ENCODE measurements at regions not wholly inside any gene's neighbourhood (a gene's known extent, or its start where the extent isn't known, plus 50 kb on each side); places are given as distances from the start of the nearest gene placed in this dataset.
"Not testable (repeated sequence)": the region's sequence is repeated elsewhere in the genome, so short reads cannot be mapped to it uniquely, and the experiment has no call there.

- no peak for DNase-seq (ENCODE audit: low spot score)
These were observed 52.7 kb upstream of the SERBP1 start for GRCh38 chr1:67482733-67483482.

- DNase-seq (ENCODE audit: low spot score), result no peak
These were observed 54.3 kb upstream of the SERBP1 start for GRCh38 chr1:67484492-67484891.

GRCh38 chr1:67485046-67485811 is 55.0 kb upstream of the SERBP1 start:
- no peak for DNase-seq (ENCODE audit: low spot score)

GRCh38 chr1:67489643-67490042 is 59.4 kb upstream of the SERBP1 start:
- DNase-seq (ENCODE audit: low spot score), result no peak

GRCh38 chr1:67491280-67491679 is 61.1 kb upstream of the SERBP1 start:
- DNase-seq (ENCODE audit: low spot score), result no peak

GRCh38 chr1:67493148-67493547 is 62.9 kb upstream of the SERBP1 start:
- no peak for DNase-seq (ENCODE audit: low spot score)

GRCh38 chr1:67495327-67495726 is 65.1 kb upstream of the SERBP1 start:
- DNase-seq (ENCODE audit: low spot score), result no peak

- no peak for DNase-seq (ENCODE audit: low spot score)
These were observed 66.1 kb upstream of the SERBP1 start for GRCh38 chr1:67496329-67496728.

- peak; percentile 64 for DNase-seq (ENCODE audit: low spot score)
These were observed 70.3 kb upstream of the SERBP1 start for GRCh38 chr1:67500413-67500959.

GRCh38 chr1:67503974-67504373 is 73.8 kb upstream of the SERBP1 start:
- no peak for DNase-seq (ENCODE audit: low spot score)

- not testable (repeated sequence) for DNase-seq (ENCODE audit: low spot score)
These were observed 83.4 kb upstream of the SERBP1 start for GRCh38 chr1:67513392-67514294.

GRCh38 chr1:67514300-67514699 is 84.1 kb upstream of the SERBP1 start:
- no peak for DNase-seq (ENCODE audit: low spot score)

GRCh38 chr1:67514786-67515185 is 84.6 kb upstream of the SERBP1 start:
- DNase-seq (ENCODE audit: low spot score), result no peak

- no peak for DNase-seq (ENCODE audit: low spot score)
These were observed 85.3 kb upstream of the SERBP1 start for GRCh38 chr1:67515324-67516080.

- no peak for DNase-seq (ENCODE audit: low spot score)
These were observed 86.8 kb upstream of the SERBP1 start for GRCh38 chr1:67517046-67517445.

GRCh38 chr1:67522001-67522441 is 91.8 kb upstream of the SERBP1 start:
- no peak for DNase-seq (ENCODE audit: low spot score)

GRCh38 chr1:67522793-67523192 is 92.6 kb upstream of the SERBP1 start:
- DNase-seq (ENCODE audit: low spot score), result no peak

GRCh38 chr1:67524143-67525052 is 94.2 kb upstream of the SERBP1 start:
- DNase-seq (ENCODE audit: low spot score), result no peak

GRCh38 chr1:67525053-67525760 is 95.0 kb upstream of the SERBP1 start:
- no peak for DNase-seq (ENCODE audit: low spot score)

GRCh38 chr1:67528141-67528540 is 97.9 kb upstream of the SERBP1 start:
- no peak for DNase-seq (ENCODE audit: low spot score)
